ENCODE measurements at regions not wholly inside any gene's neighbourhood (a gene's known extent, or its start where the extent isn't known, plus 50 kb on each side); places are given as distances from the start of the nearest gene placed in this dataset.

DNA sequence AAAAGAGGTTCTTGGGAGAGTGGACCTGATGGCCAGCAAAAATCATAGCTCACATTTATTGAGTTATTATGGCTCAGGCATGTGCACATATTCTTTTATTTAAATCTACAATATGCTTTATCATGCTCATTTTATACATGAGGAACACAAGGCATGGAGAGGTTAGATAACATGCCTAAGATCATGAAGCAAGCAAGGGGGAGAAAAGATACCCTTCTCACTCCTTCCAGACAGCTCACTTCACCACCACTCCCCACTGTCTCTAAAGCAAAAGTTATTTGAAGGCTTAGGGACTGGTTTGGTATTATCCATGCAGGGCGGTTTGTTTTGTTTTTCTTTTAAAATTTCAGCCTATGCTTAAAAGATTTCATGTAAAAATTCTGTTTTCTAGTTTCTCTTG lies 59.0 kb upstream of the PDE8B start:
- TF ChIP-seq, protein P1, sequence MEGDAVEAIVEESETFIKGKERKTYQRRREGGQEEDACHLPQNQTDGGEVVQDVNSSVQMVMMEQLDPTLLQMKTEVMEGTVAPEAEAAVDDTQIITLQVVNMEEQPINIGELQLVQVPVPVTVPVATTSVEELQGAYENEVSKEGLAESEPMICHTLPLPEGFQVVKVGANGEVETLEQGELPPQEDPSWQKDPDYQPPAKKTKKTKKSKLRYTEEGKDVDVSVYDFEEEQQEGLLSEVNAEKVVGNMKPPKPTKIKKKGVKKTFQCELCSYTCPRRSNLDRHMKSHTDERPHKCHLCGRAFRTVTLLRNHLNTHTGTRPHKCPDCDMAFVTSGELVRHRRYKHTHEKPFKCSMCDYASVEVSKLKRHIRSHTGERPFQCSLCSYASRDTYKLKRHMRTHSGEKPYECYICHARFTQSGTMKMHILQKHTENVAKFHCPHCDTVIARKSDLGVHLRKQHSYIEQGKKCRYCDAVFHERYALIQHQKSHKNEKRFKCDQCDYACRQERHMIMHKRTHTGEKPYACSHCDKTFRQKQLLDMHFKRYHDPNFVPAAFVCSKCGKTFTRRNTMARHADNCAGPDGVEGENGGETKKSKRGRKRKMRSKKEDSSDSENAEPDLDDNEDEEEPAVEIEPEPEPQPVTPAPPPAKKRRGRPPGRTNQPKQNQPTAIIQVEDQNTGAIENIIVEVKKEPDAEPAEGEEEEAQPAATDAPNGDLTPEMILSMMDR (conservative IDR thresholded peaks at IDR 0.05; ENCODE audit: low read length) = no peak
- TF ChIP-seq EZH2phosphoT487 (IDR thresholded peaks at IDR 0.05; ENCODE audit: borderline replicate concordance, low read depth, low read length) = no peak

All from OCI-LY7 (cell line).